NCI-H345 treated with DMSO at 0.1 percent for 48 hours (cell line): ENCODE measurements at regions not wholly inside any gene's neighbourhood (a gene's known extent, or its start where the extent isn't known, plus 50 kb on each side); places are given as distances from the start of the nearest gene placed in this dataset.
"Not testable (repeated sequence)": the region's sequence is repeated elsewhere in the genome, so short reads cannot be mapped to it uniquely, and the experiment has no call there.

Source experiments
- DNase-seq: peaks from one replicate; lab custom pipeline; 2025; ENCODE audit not compliant: unreplicated experiment; lab: John Stamatoyannopoulos, UW

- no peak for DNase-seq
Measured at GRCh38 chr2:146457221-146457620, 1387.6 kb upstream of the ACVR2A start.

- DNase-seq: no peak
Measured at GRCh38 chr2:146455325-146455724, 1389.5 kb upstream of the ACVR2A start.

GRCh38 chr2:146451972-146452371 is 1392.9 kb upstream of the ACVR2A start:
- no peak for DNase-seq

GRCh38 chr2:146450131-146450530 is 1394.7 kb upstream of the ACVR2A start:
- DNase-seq: no peak

- no peak for DNase-seq
Measured at GRCh38 chr2:146444987-146445386, 1399.8 kb upstream of the ACVR2A start.

GRCh38 chr2:146444085-146444484 is 1400.7 kb upstream of the ACVR2A start:
- DNase-seq: no peak

GRCh38 chr2:146438246-146438645 is 1406.6 kb upstream of the ACVR2A start:
- DNase-seq: no peak

- DNase-seq: no peak
Measured at GRCh38 chr2:146437712-146438111, 1407.1 kb upstream of the ACVR2A start.

- DNase-seq: no peak
Measured at GRCh38 chr2:146433116-146433875, 1411.5 kb upstream of the ACVR2A start.

- no peak for DNase-seq
Measured at GRCh38 chr2:146429366-146429765, 1415.5 kb upstream of the ACVR2A start.

- DNase-seq: no peak
Measured at GRCh38 chr2:146417942-146418341, 1426.9 kb upstream of the ACVR2A start.

GRCh38 chr2:146415291-146415690 is 1429.5 kb upstream of the ACVR2A start:
- DNase-seq: no peak

GRCh38 chr2:146414456-146414855 is 1430.4 kb upstream of the ACVR2A start:
- no peak for DNase-seq

GRCh38 chr2:146413086-146413610 is 1431.7 kb upstream of the ACVR2A start:
- DNase-seq: no peak

GRCh38 chr2:146412625-146413024 is 1432.2 kb upstream of the ACVR2A start:
- no peak for DNase-seq

GRCh38 chr2:146405402-146406309 is 1439.2 kb upstream of the ACVR2A start:
- not testable (repeated sequence) for DNase-seq

- not testable (repeated sequence) for DNase-seq
Measured at GRCh38 chr2:146403546-146404160, 1441.2 kb upstream of the ACVR2A start.

GRCh38 chr2:146392631-146393030 is 1452.2 kb upstream of the ACVR2A start:
- no peak for DNase-seq

- no peak for DNase-seq
Measured at GRCh38 chr2:146392186-146392585, 1452.6 kb upstream of the ACVR2A start.

- DNase-seq: no peak
Measured at GRCh38 chr2:146388757-146389156, 1456.1 kb upstream of the ACVR2A start.

GRCh38 chr2:146386096-146386495 is 1458.7 kb upstream of the ACVR2A start:
- DNase-seq: no peak
